Gastroesophageal sphincter (tissue), 4 donors: ENCODE measurements at regions not wholly inside any gene's neighbourhood (a gene's known extent, or its start where the extent isn't known, plus 50 kb on each side); places are given as distances from the start of the nearest gene placed in this dataset.

Experiments used
- ATAC-seq: fragments of 150-250 bp; one replicate; pipeline ENCODE4 v1.9.1; 2016; ENCODE audit warnings: mild to moderate bottlenecking, moderate library complexity
- H3K27ac ChIP-seq, 4 donors: fragments of 200-600 bp; sonication (generic) in 3 of 4; 1 replicate in 3 of 4; 2 replicates in 1 of 4; pipeline ENCODE4 v1.5.1; 2016 to 2019
- H3K27me3 ChIP-seq: fragments of 200-600 bp; sonication (generic); one replicate; pipeline ENCODE4 v1.5.1; 2019
- H3K36me3 ChIP-seq, 2 donors: fragments of 200-600 bp; sonication (generic); one replicate each; pipeline ENCODE4 v1.5.1; 2019; ENCODE audit warnings: control low read depth in 1 of 2
- H3K4me1 ChIP-seq, 3 donors: fragments of 200-600 bp; sonication (generic); 1 replicate in 2 of 3; 2 replicates in 1 of 3; pipeline ENCODE4 v1.5.1; 2016 to 2019; ENCODE audit warnings: control low read depth in 2 of 3
- H3K4me3 ChIP-seq, 2 donors: fragments of 200-600 bp; sonication (generic); one replicate each; pipeline ENCODE4 v1.5.1; 2019; ENCODE audit warnings: mild to moderate bottlenecking in 1 of 2, moderate library complexity in 1 of 2
- H3K9me3 ChIP-seq, 3 donors: fragments of 200-600 bp; sonication (generic); one replicate each; pipeline ENCODE4 v1.5.1; 2017 to 2019; ENCODE audit warnings: control low read depth in 2 of 3
- EP300 ChIP-seq: sonication (generic); formaldehyde crosslinking; IDR thresholded peaks from one replicate; pipeline ENCODE4 v1.6.1; 2017; ENCODE audit warnings: antibody characterized with exemption, mild to moderate bottlenecking
- POLR2A ChIP-seq, 2 donors: fragments of 450-650 bp; IDR thresholded peaks; one replicate each; pipeline ENCODE4 v1.6.1; 2017; ENCODE audit warnings: antibody characterized with exemption in 2 of 2, mild to moderate bottlenecking in 2 of 2, moderate library complexity in 1 of 2
- POLR2AphosphoS5 ChIP-seq: sonication (generic); formaldehyde crosslinking; IDR thresholded peaks from one replicate; pipeline ENCODE4 v1.6.1; 2017; ENCODE audit warnings: antibody characterized with exemption
- whole genome bisulfite sequencing, 2 donors: methylation state at CpG; one replicate each; pipeline ENCODE4 v1.1.5; 2018; ENCODE audit warnings: low coverage in 1 of 2; 5-methylcytosine and 5-hydroxymethylcytosine counted together
- TF ChIP-seq, protein P1 (sequence below), 4 experiments: fragments of 200-600 bp in 2 of 4; fragments of 450-650 bp in 2 of 4; sonication (generic) in 1 of 4; IDR thresholded peaks; one replicate each; pipeline ENCODE4 v1.5.1; 2017 to 2019; ENCODE audit warnings: antibody characterized with exemption in 4 of 4, mild to moderate bottlenecking in 2 of 4, moderate library complexity in 2 of 4

- no peak for ATAC-seq
- Histone ChIP-seq H3K9me3 (no peaks in the 10 kb centered on the region), H3K27ac (no peak overlapping the region), H3K27me3 (no peaks in the 10 kb centered on the region), H3K4me3 (no peak overlapping the region), H3K4me1 (no peaks in the 10 kb centered on the region), H3K36me3 (no peaks in the 10 kb centered on the region)
- 40 to 70% methylated on average over 5 to 7 of the region's 7 CpGs for WGBS, 2 donors
- no peak for TF ChIP-seq POLR2AphosphoS5
- TF ChIP-seq EP300, result no peak
- TF ChIP-seq POLR2A (IDR thresholded peaks at IDR 0.05), result no peak
- TF ChIP-seq, protein P1, sequence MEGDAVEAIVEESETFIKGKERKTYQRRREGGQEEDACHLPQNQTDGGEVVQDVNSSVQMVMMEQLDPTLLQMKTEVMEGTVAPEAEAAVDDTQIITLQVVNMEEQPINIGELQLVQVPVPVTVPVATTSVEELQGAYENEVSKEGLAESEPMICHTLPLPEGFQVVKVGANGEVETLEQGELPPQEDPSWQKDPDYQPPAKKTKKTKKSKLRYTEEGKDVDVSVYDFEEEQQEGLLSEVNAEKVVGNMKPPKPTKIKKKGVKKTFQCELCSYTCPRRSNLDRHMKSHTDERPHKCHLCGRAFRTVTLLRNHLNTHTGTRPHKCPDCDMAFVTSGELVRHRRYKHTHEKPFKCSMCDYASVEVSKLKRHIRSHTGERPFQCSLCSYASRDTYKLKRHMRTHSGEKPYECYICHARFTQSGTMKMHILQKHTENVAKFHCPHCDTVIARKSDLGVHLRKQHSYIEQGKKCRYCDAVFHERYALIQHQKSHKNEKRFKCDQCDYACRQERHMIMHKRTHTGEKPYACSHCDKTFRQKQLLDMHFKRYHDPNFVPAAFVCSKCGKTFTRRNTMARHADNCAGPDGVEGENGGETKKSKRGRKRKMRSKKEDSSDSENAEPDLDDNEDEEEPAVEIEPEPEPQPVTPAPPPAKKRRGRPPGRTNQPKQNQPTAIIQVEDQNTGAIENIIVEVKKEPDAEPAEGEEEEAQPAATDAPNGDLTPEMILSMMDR (IDR thresholded peaks at IDR 0.05), result no peak
Observed at GRCh38 chr11:127066401-127067090, 66.0 kb upstream of the KIRREL3 start.

DNA sequence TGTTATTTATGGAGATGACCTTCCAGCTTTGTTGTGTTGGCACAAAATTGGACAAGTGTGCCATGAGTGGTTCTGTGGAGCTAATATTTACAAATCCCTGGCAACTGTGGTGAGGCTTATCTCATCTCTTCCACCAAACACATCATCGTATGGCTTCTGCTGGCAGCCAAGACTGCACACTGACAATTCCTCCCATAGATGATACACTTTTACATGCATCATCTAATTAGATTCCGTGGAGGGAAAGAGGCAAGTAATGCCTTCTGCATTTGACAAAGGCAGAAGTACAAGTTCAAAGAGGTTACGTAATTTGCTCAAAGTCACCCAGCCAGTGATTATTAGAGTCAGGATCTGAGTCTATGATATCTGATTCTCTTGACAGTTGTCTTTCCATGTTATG lies 62.7 kb upstream of the KIRREL3 start:
- H3K27me3 ChIP-seq, result peaks cover 10% of the 10 kb centered on the region
- H3K4me3 ChIP-seq, result no peak overlapping the region
- H3K27ac ChIP-seq, result no peak overlapping the region
- TF ChIP-seq, protein P1 (IDR thresholded peaks at IDR 0.05), result no peak
- no peak for TF ChIP-seq POLR2AphosphoS5
- no peak for TF ChIP-seq EP300
- no peak for TF ChIP-seq POLR2A (IDR thresholded peaks at IDR 0.05)
- H3K9me3 ChIP-seq, result no peaks in the 10 kb centered on the region
- H3K4me1 ChIP-seq, result no peaks in the 10 kb centered on the region
- ATAC-seq, result no peak
- no peaks in the 10 kb centered on the region for H3K36me3 ChIP-seq
- 61 to 71% methylated on average over 1 to 3 of the region's 3 CpGs for WGBS, 2 donors

- Histone ChIP-seq H3K4me1 (no peaks in the 10 kb centered on the region), H3K9me3 (no peaks in the 10 kb centered on the region), H3K27me3 (peaks cover 10% of the 10 kb centered on the region), H3K4me3 (no peak overlapping the region), H3K36me3 (no peaks in the 10 kb centered on the region), H3K27ac (no peak overlapping the region)
- TF ChIP-seq, protein P1 (IDR thresholded peaks at IDR 0.05), result no peak
- TF ChIP-seq POLR2A (IDR thresholded peaks at IDR 0.05), result no peak
- no peak for TF ChIP-seq POLR2AphosphoS5
- TF ChIP-seq EP300, result no peak
- ATAC-seq, result no peak
Observed at GRCh38 chr11:127061947-127062346, 61.4 kb upstream of the KIRREL3 start.

DNA sequence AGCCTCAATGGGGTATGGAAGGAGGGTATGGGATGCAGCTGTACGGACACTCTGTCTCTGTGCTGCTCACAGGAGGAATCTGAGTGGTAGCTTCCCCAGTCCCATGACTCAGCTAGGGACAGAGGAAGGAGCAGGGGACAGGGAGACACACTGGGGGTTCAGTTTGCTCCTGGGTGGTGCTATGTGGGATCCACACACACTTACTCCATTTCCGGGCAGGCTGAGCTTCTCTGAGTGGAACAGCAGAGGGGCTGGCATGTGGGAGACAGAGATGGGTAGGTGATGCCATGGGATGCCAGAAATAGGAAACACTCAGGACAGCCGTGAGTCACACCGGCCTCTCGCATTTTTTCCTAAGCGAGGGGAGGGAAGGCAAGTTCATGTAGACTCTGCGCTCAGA lies 59.2 kb upstream of the KIRREL3 start:
- peaks cover 10% of the 10 kb centered on the region for H3K27me3 ChIP-seq
- H3K4me3 ChIP-seq, result no peak overlapping the region
- no peak overlapping the region for H3K27ac ChIP-seq
- no peaks in the 10 kb centered on the region for H3K9me3 ChIP-seq
- H3K4me1 ChIP-seq, result no peaks in the 10 kb centered on the region
- H3K36me3 ChIP-seq, result no peaks in the 10 kb centered on the region
- 76 to 79% methylated on average over 4 to 6 of the region's 7 CpGs for WGBS, 2 donors
- ATAC-seq, result no peak
- TF ChIP-seq POLR2A (IDR thresholded peaks at IDR 0.05) (no peak), EP300 (no peak), POLR2AphosphoS5 (no peak)
- TF ChIP-seq, protein P1 (IDR thresholded peaks at IDR 0.05), result no peak

GRCh38 chr11:127059286-127059685 lies 58.7 kb upstream of the KIRREL3 start:
- Histone ChIP-seq H3K36me3 (no peaks in the 10 kb centered on the region), H3K4me3 (no peak overlapping the region), H3K9me3 (no peaks in the 10 kb centered on the region), H3K27me3 (peaks cover 10% of the 10 kb centered on the region), H3K4me1 (no peaks in the 10 kb centered on the region), H3K27ac (no peak overlapping the region)
- no peak for ATAC-seq
- TF ChIP-seq, protein P1 (IDR thresholded peaks at IDR 0.05), result no peak
- no peak for TF ChIP-seq POLR2AphosphoS5
- no peak for TF ChIP-seq POLR2A (IDR thresholded peaks at IDR 0.05)
- no peak for TF ChIP-seq EP300
- WGBS, 2 donors, result 40% methylated on average over 2 of the region's 11 CpGs; no CpG with 5 or more reads in 1 of the 2 donors
